NCI-H2196 (cell line): ENCODE measurements at regions not wholly inside any gene's neighbourhood (a gene's known extent, or its start where the extent isn't known, plus 50 kb on each side); places are given as distances from the start of the nearest gene placed in this dataset.
"Not testable (repeated sequence)": the region's sequence is repeated elsewhere in the genome, so short reads cannot be mapped to it uniquely, and the experiment has no call there.

Experiments used
- DNase-seq: peaks from one replicate; lab custom pipeline; 2025; ENCODE audit not compliant: unreplicated experiment; lab: John Stamatoyannopoulos, UW

DNA sequence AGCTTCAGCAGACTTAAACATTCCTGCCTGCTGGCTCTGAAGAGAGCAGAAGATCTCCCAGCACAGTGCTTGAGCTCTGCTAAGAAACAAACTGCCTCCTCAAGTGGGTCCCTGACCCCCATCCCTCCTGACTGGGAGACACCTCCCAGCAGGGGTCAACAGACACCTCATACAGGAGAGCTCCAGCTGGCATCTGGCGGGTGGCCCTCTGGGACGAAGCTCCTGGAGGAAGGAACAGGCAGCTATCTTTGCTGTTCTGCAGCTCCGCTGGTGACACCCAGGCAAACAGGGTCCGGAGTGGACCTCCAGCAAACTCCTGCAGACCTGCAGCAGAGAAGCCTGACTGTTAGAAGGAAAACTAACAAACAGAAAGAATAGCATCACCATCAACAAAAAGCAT, 139.3 kb downstream of the ATXN7L3B start:
- not testable (repeated sequence) for DNase-seq

DNA sequence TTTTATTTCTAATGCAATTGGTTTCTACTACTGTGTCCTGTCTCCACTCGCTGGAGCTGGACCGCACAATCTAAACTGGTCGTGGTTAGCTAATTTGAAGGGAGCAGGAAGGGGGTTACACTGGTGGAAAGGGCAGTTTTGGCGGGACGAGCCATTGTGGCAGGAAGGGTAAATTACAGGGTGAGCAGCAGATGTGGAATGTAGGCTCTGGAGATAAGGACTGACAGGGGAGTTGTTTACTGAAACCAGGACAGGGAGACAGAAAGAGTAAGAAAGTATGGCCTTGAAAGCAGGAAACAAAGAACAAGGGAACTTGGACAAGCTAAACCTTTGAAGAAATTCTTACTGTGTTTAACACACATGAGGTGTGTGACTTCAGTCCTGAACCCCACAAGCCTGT, 147.8 kb downstream of the ATXN7L3B start:
- no peak for DNase-seq

DNA sequence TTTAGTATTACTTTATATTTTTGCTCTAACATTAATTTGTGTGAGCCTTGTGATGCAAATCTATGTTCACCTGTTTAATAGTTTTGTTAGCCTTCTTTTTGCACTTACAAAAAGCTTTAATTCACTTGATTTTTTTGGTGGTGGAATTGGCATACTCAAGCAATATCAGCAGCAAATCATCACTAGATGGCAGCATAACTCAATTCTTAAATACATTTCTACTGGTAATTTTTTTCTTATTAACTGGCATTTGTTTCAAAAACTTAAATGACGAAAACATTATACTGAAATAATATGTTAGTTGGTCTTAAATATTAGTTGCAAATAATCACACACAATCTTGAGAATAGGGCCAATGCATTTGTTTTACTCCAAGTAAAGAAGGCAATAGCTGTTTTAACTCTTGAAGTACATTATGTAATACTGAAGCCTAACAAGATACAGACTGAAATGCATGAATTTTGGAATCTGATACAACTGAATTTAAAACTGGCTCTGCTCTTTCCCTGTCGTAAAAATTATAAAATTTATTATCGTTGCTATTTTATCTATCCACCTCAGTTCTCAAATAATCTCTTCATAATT, 151.5 kb downstream of the ATXN7L3B start:
- peak; percentile 49 for DNase-seq

DNA sequence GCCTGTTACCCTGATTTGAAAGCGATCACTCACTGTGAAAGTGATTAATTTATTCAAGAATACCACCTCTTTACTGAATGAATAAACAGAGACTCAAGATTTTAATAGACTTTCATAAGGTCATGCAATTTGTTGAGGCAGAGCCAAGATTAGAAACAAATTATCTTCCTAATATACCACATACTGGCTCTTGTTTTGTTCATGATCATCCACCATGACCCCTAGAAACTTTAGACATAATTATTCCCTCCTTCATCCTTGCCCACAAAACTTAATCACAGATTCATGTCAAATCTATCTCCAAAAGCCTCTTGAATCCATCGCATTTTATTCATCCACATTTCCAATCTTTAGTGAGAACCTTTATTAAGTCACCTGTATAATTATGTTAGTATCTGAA, 152.3 kb downstream of the ATXN7L3B start:
- no peak for DNase-seq

DNA sequence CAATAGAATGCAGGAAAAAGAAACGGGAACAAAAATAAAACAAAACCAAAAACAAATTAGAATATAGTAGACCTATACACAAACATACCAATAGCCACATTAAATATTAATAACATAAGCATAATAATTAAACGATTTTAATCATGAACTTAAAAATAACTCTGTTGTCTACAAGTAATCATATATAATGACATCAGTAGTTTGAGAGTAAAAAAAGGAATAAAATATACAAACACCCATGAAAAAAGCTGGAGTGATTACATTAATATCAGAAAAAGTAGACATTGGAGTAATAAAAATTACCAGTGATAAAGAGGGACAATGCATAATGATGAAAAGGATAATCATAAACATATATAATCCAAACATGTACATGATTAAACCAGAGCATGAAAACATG, 181.8 kb downstream of the ATXN7L3B start:
- no peak for DNase-seq

DNA sequence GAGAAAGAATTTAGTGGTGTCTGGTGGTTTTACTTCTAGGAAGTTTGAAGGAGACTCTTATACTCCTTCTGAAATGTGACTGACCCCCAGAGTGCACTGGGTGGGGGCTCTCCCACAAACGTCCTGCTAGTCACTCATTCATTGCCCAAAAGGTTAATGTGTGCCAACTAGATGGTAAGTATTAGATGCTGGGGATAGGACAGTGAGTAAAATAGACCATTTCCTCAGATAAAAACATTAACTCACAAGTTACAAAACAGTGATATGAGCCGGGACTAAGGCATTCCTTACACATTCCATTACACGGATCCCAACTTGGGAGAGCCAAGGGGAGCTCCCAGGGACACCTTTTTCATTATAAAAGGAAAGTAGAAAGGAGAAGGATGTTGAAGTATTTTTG, 185.1 kb downstream of the ATXN7L3B start:
- DNase-seq, result no peak

DNA sequence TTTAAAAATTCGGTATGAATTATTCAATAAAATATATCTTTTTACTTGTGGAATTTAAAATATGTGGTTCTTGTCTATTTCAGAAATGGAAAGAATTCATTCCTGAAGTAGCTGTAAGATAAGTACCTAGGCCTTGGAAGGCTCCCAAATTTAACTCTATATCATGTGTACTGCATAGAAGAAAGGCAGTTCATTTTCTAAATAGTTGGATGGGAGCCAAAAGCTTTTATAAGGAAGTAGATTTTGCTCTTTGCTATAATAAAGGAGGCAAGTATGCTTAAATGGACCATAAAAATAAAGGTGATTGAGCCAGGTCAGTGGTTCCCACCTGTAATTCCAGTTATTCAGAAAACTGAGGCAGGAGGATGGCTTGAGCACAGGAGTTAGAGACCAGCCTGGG, 187.5 kb downstream of the ATXN7L3B start:
- peak; percentile 9 for DNase-seq

DNA sequence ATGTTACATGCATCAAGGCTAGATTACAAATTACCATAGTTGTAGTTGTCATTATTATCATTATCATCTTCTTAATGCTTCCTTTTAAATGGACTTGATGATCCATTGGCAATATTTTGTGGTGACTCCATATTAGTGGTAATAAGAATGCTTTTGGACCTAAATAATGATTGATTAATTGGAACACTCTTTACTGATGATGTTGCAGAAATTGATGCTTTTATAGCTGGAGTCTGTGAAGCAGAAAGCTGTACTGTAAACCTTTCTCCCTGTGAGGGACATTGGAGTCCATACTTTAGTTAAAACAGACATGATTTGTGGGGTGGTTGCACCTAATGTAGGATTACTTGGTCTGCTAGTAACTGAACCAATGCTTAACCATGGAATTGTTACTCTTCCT, 190.4 kb downstream of the ATXN7L3B start:
- DNase-seq, result no peak

DNA sequence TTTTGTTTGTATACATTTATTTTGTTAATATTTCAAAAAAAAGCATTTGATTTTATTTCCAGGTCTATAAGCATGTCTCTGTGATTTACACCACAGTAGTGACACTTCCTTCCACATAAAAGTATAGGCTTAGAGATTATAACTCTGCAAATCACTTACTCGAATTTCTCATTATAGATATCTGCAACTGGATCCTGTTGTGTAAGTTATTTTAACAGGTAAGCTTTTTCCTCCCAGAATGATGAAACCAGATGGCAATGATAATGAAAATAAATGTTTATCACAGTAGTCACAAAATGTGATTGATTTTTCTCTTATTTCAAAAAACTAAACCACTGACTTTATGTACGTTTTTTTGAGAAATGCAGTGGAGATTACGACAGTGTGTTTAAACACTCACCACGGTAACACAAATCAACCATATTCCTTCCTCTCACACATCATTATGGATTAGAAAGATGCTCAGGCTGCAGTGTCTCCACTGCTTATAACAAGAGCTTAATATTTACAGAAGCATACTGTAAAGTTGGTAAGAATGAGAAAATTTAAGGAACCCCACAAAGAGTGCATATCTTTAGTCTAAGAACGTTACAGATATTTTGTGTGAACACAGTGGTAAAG, 194.6 kb downstream of the ATXN7L3B start:
- no peak for DNase-seq

DNA sequence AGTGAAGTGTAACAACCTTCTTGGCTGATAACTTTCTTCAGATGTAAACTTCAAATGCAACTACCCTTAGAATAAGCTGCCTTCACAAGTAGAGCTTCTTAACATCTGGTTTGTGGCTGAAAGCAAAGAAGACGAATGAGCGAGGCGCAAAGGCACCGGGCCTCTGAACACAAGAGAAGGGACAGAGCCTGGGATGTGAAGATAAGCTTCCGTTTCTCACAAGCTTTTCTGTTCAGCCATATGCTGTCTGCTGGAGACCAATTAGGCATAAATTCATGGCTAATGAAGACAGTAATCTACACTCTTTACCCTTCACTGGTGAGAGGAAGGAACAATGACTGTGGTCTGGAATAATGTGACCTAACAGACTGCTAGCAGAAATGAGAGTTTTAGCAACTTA, 195.2 kb downstream of the ATXN7L3B start:
- no peak for DNase-seq

DNA sequence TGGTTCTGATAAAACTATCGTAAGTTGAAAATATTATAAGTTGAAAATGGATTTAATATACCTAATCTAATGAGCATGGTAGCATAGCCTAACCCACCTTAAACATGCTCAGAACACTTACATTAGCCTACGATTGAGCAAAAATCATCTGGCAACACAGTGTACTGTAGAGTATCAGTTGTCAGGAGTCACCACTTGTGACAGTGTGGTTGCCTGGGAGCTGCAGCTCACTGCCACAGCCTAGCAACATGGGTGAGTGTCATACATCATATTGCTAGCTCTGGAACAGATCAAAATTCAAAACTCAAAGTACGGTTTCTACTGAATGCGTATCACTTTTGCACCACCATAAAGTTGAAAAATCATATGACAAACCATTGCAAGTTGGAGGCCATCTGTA, 203.5 kb downstream of the ATXN7L3B start:
- no peak for DNase-seq

DNA sequence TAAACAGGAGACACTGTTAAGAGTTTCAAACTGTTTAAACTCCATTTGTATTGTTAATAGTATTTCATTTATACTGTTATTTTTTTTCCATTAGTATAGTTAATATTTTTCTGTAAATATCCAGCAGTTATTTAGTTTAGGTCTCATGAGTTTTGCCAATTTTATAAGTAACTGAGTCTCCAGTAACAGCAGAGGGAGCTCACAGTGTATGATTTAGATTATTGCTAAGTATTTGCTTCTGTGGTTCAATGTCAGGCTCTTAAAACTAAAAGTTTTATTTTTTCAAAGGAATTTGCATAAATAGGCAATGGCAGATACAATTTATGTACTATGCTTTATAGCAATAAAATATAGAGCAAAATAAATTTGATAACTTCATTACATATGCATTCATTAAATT, 209.7 kb downstream of the ATXN7L3B start:
- DNase-seq, result no peak

DNA sequence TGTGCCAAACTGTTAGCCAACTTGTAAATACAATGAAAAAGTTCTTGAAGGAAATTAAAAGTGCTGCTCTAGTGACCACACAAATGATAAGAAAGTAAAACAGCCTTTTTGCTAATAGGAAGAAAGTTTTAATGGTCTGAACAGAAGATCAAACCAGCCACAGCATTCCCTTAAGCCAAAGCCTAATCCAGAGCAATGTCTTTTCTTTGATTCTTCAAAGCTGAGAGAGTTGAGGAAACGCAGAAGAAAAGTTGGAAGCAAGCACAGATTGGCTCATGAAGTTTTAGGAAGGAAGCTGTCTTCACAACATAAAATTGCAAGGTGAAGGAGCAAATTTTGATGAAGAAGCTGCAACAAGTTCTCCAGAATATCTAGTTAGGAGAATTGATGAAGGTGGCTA, 213.8 kb downstream of the ATXN7L3B start:
- no peak for DNase-seq

DNA sequence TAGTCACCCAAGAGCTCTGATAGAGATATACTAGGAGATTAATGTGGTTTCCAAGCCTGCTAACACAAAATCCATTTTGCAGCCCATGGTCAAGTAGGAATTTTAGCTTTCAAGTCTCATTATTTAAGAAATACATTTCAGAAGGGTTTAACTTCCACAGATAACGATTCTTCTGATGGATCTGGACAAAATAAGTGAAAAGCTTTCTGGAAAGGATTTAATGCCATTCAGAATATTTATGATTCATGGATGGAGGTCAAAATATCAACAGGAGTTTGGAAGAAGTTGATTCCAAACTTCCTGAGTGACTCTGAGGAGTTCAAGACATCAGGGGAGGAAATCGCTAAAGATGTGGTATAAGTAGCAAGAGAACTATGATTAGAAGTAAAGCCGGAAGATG, 214.6 kb downstream of the ATXN7L3B start:
- no peak for DNase-seq

DNA sequence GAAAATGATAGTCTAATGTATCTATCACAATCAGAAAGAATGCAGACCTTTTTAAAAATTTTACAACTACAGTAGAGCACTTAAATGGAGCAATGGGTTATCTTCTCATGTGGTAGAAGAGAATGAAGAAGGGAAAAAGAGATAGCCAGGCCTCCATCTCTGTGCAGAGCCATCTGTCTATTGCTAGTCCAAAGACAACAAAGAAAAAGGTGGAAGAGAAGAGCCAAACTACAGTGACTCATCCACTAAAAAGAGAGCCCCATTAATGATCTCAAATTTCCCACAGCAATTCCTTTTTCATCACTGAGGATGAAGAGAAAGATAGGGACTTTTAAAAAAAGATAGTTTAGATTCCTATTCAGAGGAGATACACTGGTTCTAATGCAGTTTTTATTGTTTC, 232.9 kb downstream of the ATXN7L3B start:
- DNase-seq, result no peak

DNA sequence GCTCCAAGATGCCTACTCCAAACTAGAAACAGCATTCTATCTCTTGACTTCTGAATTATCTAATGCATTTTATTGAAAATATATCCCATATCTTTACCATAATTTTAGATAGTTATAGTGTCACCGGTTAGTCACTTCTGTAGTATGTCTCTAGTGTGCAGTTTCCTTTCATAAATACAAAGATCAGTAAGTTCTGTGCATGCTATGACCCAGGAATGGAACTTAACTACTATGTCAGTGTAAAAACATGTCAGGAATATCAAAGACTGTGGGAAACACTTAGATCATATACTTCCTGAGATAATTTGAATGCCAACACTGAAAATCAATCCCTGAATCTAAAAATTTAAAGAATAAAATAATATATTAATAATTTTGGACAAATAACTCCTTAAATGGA, 237.6 kb downstream of the ATXN7L3B start:
- no peak for DNase-seq

DNA sequence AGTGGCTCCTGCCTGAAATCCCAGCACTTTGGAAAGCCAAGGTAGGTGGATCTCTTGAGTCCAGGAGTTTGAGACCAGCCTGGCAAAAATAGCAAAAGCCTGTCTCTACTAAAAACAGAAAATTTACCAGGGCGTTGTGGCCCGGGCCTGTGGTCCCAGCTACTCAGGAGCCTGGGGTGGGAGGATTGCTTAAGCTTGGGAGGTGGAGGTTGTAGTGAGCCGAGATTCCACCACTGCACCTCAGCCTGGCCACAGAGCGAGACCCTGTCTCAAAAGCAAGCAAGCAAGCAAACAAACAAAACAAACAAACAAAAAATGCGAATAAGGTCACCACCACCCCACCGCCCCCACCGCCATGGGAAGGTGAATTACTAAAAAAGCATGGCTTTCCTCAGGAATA, 238.7 kb downstream of the ATXN7L3B start:
- no peak for DNase-seq

DNA sequence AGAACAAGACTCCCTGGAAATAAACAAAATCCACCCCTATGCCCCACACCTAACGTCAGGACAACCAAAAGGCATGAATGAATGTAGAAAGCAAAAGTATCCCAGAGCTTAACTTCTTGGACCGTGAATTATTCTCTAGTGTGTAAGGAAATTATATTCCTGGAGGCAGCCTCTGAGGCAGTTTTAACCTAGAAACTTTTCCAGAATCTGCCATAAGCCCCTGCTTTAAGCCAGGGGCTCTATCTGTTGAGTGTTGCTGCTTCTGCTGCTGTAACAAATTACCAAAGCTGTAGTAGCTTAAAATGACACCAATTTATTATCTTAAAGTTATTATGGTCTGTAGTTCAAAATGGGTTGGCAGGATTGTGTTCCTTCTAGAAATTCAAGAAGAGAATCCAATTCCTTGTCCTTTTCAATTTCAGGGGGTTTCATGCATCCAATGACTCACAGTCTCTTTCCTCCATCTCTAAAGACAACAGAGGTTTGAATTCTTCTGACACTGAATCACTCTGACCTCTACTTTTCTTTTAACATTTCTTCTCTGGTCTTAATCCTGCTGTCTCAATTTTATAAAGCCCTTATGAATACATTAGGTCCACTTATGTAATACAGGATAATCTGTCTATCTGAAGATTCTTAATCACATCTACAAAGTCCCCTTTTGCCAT, 242.7 kb downstream of the ATXN7L3B start:
- no peak for DNase-seq

DNA sequence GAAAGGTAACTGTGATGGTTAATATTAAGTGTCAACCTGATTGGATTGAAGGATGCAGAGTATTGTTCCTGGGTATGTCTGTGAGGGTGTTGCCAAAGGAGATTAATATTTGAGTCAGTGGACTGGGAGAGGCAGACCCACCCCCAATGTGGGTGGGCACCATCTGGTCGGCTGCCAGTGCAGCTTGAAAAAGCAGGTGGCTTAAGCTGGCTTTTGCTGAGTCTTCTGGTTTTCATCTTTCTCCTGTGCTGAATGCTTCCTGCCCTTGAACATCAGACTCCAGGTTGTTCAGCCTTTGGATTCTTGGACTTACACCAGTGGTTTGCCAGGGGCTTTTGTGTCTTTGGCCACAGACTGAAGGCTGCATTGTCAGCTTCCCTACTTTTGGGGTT, 243.2 kb downstream of the ATXN7L3B start:
- not testable (repeated sequence) for DNase-seq

DNA sequence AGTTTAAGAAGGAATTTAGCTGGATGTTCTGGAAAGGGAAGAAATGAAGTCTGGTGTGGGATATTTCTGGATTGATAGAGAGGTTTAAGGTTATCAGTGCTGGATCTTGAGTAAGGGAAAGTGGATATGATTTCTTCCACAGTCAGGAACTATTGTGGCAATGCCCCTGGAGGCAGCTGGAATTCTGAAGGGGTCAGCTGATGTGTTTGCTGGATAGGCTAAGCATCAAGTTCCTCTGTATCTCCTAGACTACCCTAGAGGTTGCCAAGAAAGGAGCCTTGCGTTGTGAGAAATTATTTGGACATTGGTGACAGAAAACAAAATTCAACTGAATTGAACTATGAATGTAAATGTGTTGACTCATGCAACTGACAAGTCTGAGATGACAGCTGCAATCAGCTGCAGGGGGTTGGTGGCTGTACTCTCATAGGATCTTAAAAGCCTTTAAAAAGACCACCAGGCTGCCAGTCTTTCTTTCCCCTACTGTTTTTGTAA, 244.4 kb downstream of the ATXN7L3B start:
- no peak for DNase-seq

DNA sequence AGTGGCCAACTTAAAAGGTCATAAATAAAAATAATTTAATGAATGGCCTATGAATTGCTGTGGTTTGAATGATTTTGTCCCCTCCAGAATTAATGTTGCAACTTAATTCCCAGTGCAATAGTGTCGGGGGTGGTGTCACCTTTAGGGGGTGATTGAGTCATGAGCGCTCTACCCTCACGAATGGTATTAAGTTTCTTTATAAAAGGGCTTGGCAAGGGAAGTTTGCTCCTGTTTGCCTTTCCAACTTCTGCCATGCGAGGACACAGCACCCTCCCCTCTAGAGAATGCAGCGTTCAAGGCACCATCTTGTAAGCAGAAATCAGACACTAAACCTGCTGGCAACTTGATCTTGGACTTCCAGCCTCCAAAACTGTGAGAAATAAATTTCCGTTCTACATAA, 253.3 kb downstream of the ATXN7L3B start:
- DNase-seq, result no peak

DNA sequence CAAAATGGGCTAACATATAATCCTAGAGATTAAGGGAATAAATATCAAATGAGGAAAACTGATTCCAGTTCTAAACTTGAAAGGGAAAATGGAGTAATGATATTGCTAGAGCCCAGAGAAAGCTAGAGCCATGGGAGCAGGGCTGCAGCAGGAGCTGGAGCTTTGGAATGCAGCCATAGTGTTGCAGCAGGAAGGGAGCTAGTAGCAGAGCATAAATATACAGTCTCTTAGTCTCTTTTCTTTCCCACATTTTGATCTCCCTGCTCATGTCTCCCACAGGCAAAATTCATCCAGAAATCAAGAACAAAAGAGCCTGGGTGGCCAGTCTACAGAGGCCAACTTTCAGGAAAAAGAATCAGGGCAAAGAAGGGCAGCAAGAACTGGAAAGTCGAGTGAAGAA, 253.7 kb downstream of the ATXN7L3B start:
- no peak for DNase-seq

DNA sequence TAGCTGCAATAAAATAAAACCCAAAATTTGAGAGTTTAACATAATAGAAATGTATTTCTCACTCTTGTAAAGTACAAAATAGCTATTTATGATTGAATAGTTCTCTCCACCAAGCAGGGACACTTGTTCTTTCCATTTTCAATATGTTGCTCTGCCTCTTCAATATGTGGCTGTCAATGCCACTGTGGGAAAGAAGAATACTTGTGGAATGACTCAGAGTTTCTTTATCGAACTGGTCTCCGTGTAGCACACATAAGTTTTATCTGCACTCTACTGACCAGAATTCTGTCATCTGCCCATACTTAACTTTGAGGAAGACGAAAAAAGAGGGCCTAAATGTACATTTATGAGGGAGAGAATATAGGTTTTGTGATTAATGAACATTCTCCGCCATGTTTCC, 256.9 kb downstream of the ATXN7L3B start:
- DNase-seq, result no peak
